Calu3 (cell line): ENCODE measurements at regions not wholly inside any gene's neighbourhood (a gene's known extent, or its start where the extent isn't known, plus 50 kb on each side); places are given as distances from the start of the nearest gene placed in this dataset.

Experiments
- BruUV-seq: library from RNA; stranded (reverse); fragments of 400-500 nt; replicated peaks from 2 replicates; lab custom pipeline; 2021; lab: Mats Ljungman, UMichigan
- CTCF ChIA-PET: fragments of 300-600 bp; sonication (Branson Sonifier 250); formaldehyde crosslinking; loops from one replicate; lab custom pipeline; 2022; ENCODE audit warnings: antibody characterized with exemption; lab: Charles Lee
- DNase-seq: peaks from one replicate; pipeline ENCODE4 v3.0.0; 2022
- H3K27ac Mint-ChIP-seq: one replicate; pipeline ENCODE4 v1.8.0; 2022; ENCODE audit warnings: mixed read lengths; ENCODE audit not compliant: unreplicated experiment
- H3K27me3 Mint-ChIP-seq: one replicate; pipeline ENCODE4 v1.8.0; 2022; ENCODE audit warnings: mixed read lengths; ENCODE audit not compliant: unreplicated experiment
- H3K36me3 Mint-ChIP-seq: one replicate; pipeline ENCODE4 v1.8.0; 2022; ENCODE audit warnings: mild to moderate bottlenecking, moderate library complexity, mixed read lengths; ENCODE audit not compliant: insufficient read depth, unreplicated experiment
- H3K4me1 Mint-ChIP-seq: one replicate; pipeline ENCODE4 v1.8.0; 2022; ENCODE audit warnings: mild to moderate bottlenecking, low read depth, mixed read lengths; ENCODE audit not compliant: unreplicated experiment
- H3K4me3 Mint-ChIP-seq: one replicate; pipeline ENCODE4 v1.8.0; 2022; ENCODE audit warnings: mild to moderate bottlenecking, low read depth, moderate library complexity, mixed read lengths; ENCODE audit not compliant: unreplicated experiment
- H3K9me3 Mint-ChIP-seq: one replicate; pipeline ENCODE4 v1.8.0; 2022; ENCODE audit warnings: low read depth, mixed read lengths; ENCODE audit not compliant: unreplicated experiment
- CTCF ChIP-seq: fragments of 200-600 bp; IDR thresholded peaks from one replicate; pipeline ENCODE4 v1.8.0; 2022; ENCODE audit warnings: antibody characterized with exemption; ENCODE audit not compliant: unreplicated experiment
- intact Hi-C: fragments of 100-400 bp; cut with micrococcal nuclease; formaldehyde crosslinking; loops from one replicate; pipeline ENCODE4 v1.10.0; 2022; ENCODE audit not compliant: unreplicated experiment

- DNase-seq, result no peak
- Mint-ChIP-seq H3K36me3 (no peaks in the 10 kb centered on the region), H3K27me3 (no peaks in the 10 kb centered on the region), H3K4me3 (no peak overlapping the region), H3K9me3 (no peaks in the 10 kb centered on the region), H3K27ac (no peak overlapping the region), H3K4me1 (peaks cover 24% of the 10 kb centered on the region)
- intact Hi-C loops, result loop anchor here (5.0 kb wide), 1 partner anchor 501 kb away; no protein-coding TSS in a partner anchor
- TF ChIP-seq CTCF, result no peak
- no TSS peak for BruUV-seq
- CTCF ChIA-PET, result interaction anchor here (0.7 to 1.9 kb wide), 5 partner anchors 253 to 434 kb away, joined by 4 to 6 read pairs (median 5); partner anchors contain the start of gene TMEM164
Observed at GRCh38 chrX:110413727-110414124, 55.1 kb downstream of the RTL9 start.

GRCh38 chrX:110414273-110414672 is 55.6 kb downstream of the RTL9 start:
- CTCF ChIA-PET, result interaction anchor here (1.9 kb wide), 1 partner anchor 255 kb away, joined by 5 read pairs; no protein-coding TSS in a partner anchor
- no peak for TF ChIP-seq CTCF
- DNase-seq, result no peak
- no peak overlapping the region for H3K27ac Mint-ChIP-seq
- no TSS peak for BruUV-seq
- peaks cover 30% of the 10 kb centered on the region for H3K4me1 Mint-ChIP-seq
- no peaks in the 10 kb centered on the region for H3K36me3 Mint-ChIP-seq
- no peaks in the 10 kb centered on the region for H3K9me3 Mint-ChIP-seq
- no peak overlapping the region for H3K4me3 Mint-ChIP-seq
- H3K27me3 Mint-ChIP-seq, result no peaks in the 10 kb centered on the region
- intact Hi-C loops, result loop anchor here (5.0 kb wide), 1 partner anchor 502 kb away; no protein-coding TSS in a partner anchor

- CTCF ChIA-PET, result interaction anchor here (1.9 kb wide), 1 partner anchor 256 kb away, joined by 5 read pairs; no protein-coding TSS in a partner anchor
- no peak for DNase-seq
- BruUV-seq, result no TSS peak
- peaks cover 30% of the 10 kb centered on the region for H3K4me1 Mint-ChIP-seq
- no peaks in the 10 kb centered on the region for H3K9me3 Mint-ChIP-seq
- no peaks in the 10 kb centered on the region for H3K27me3 Mint-ChIP-seq
- TF ChIP-seq CTCF, result no peak
- no peak overlapping the region for H3K27ac Mint-ChIP-seq
- intact Hi-C loops, result loop anchor here (5.0 kb wide), 1 partner anchor 503 kb away; no protein-coding TSS in a partner anchor
- no peak overlapping the region for H3K4me3 Mint-ChIP-seq
- no peaks in the 10 kb centered on the region for H3K36me3 Mint-ChIP-seq
Observed at GRCh38 chrX:110414679-110415439, 56.2 kb downstream of the RTL9 start.

GRCh38 chrX:110415440-110416170 is 57.0 kb downstream of the RTL9 start:
- no peaks in the 10 kb centered on the region for H3K27me3 Mint-ChIP-seq
- CTCF ChIA-PET, result no interaction called here
- peaks cover 23% of the 10 kb centered on the region for H3K4me1 Mint-ChIP-seq
- intact Hi-C loops, result no loop called here
- BruUV-seq, result no TSS peak
- no peak overlapping the region for H3K4me3 Mint-ChIP-seq
- H3K27ac Mint-ChIP-seq, result no peak overlapping the region
- H3K9me3 Mint-ChIP-seq, result no peaks in the 10 kb centered on the region
- DNase-seq, result no peak
- TF ChIP-seq CTCF, result no peak
- H3K36me3 Mint-ChIP-seq, result no peaks in the 10 kb centered on the region
